ENCODE measurements at regions not wholly inside any gene's neighbourhood (a gene's known extent, or its start where the extent isn't known, plus 50 kb on each side); places are given as distances from the start of the nearest gene placed in this dataset.

GRCh38 chr16:8096211-8096610, 494.1 kb downstream of the TMEM114 start:
- TF ChIP-seq FOSB (CRISPR knock-in tag; IDR thresholded peaks at IDR 0.05) (no peak), NR3C1 (IDR thresholded peaks at IDR 0.05) (no peak), HOXB13 (CRISPR knock-in tag; IDR thresholded peaks at IDR 0.05; ENCODE audit: low read depth) (no peak), HEYL (CRISPR knock-in tag; IDR thresholded peaks at IDR 0.05) (no peak), MYC (IDR thresholded peaks at IDR 0.05; ENCODE audit: borderline replicate concordance, low read length) (no peak), SMC3 (IDR thresholded peaks at IDR 0.05) (no peak), MAX (IDR thresholded peaks at IDR 0.05) (no peak)
- no peaks in the 10 kb centered on the region for H3K9me3 ChIP-seq
- ATAC-seq (no peak), FAIRE-seq (no peak), DNase-seq (ENCODE audit: low read depth in 1 of 2, low spot score in 1 of 2) (no peak)
- POLR2A ChIA-PET, result no interaction called here
- CTCF ChIA-PET, result no interaction called here
- no peak overlapping the region for H3K27ac ChIP-seq
- no peaks in the 10 kb centered on the region for H3K4me1 ChIP-seq
- 22% methylated on average over 5 of the region's 5 CpGs for WGBS (ENCODE audit: missing lambda C conversion rate)
- H3K4me3 ChIP-seq, result no peak overlapping the region
- no peak overlapping the region for H3K4me2 ChIP-seq

- H3K4me3 ChIP-seq, result no peak overlapping the region
- no peaks in the 10 kb centered on the region for H3K9me3 ChIP-seq
- ChIA-PET CTCF (interaction anchor here (0.6 kb wide), 1 partner anchor 82 kb away, joined by 3 read pairs; no protein-coding TSS in a partner anchor), POLR2A (no interaction called here)
- WGBS (ENCODE audit: missing lambda C conversion rate), result 4% methylated on average over 5 of the region's 5 CpGs
- H3K4me1 ChIP-seq, result no peaks in the 10 kb centered on the region
- ATAC-seq, result no peak
- no peak for FAIRE-seq
- no peak for DNase-seq (ENCODE audit: low read depth in 1 of 2, low spot score in 1 of 2)
- no peak overlapping the region for H3K27ac ChIP-seq
- H3K4me2 ChIP-seq, result no peak overlapping the region
- TF ChIP-seq ZNF302 (CRISPR knock-in tag; IDR thresholded peaks at IDR 0.05) (no peak), CHD4 (IDR thresholded peaks at IDR 0.05; ENCODE audit: borderline replicate concordance) (no peak), BCL3 (IDR thresholded peaks at IDR 0.05) (no peak), CTCF (IDR thresholded peaks at IDR 0.05) (no peak), EP300 (IDR thresholded peaks at IDR 0.05) (no peak), ATOH8 (CRISPR knock-in tag; IDR thresholded peaks at IDR 0.05; ENCODE audit: low read depth) (no peak), HOXB5 (CRISPR knock-in tag; IDR thresholded peaks at IDR 0.05) (no peak), ZFP36 (IDR thresholded peaks at IDR 0.05; ENCODE audit: borderline replicate concordance, partially characterized antibody) (no peak), KDM1A (IDR thresholded peaks at IDR 0.05; ENCODE audit: low read depth) (no peak), PHF8 (IDR thresholded peaks at IDR 0.05; ENCODE audit: borderline replicate concordance, low read depth) (no peak), HDAC2 (IDR thresholded peaks at IDR 0.05) (no peak), JUN (IDR thresholded peaks at IDR 0.05) (no peak), FOSB (CRISPR knock-in tag; IDR thresholded peaks at IDR 0.05) (no peak), EHMT2 (IDR thresholded peaks at IDR 0.05; ENCODE audit: low read depth) (no peak), POLR2AphosphoS2 (conservative IDR thresholded peaks at IDR 0.05; ENCODE audit: low read length) (no peak)
Measured at GRCh38 chr16:8094696-8095095, 495.6 kb downstream of the TMEM114 start.

GRCh38 chr16:8088820-8089338, 501.4 kb downstream of the TMEM114 start:
- FAIRE-seq (no peak), DNase-seq (ENCODE audit: low read depth in 1 of 2, low spot score in 1 of 2) (no peak), ATAC-seq (no peak)
- H3K4me1 ChIP-seq, result no peaks in the 10 kb centered on the region
- CTCF ChIA-PET, result no interaction called here
- H3K4me2 ChIP-seq, result no peak overlapping the region
- H3K4me3 ChIP-seq, result no peak overlapping the region
- POLR2A ChIA-PET, result no interaction called here
- no peaks in the 10 kb centered on the region for H3K9me3 ChIP-seq
- no peak overlapping the region for H3K27ac ChIP-seq
- WGBS (ENCODE audit: missing lambda C conversion rate), result 2% methylated on average over 2 of the region's 2 CpGs
- no peak for TF ChIP-seq KDM5A (IDR thresholded peaks at IDR 0.05)
- no peak for TF ChIP-seq KDM1A (IDR thresholded peaks at IDR 0.05; ENCODE audit: low read depth)
- no peak for TF ChIP-seq TP53 (CRISPR knock-in tag; IDR thresholded peaks at IDR 0.05)
- no peak for TF ChIP-seq HES2 (IDR thresholded peaks at IDR 0.05)
- no peak for TF ChIP-seq EHF (CRISPR knock-in tag; IDR thresholded peaks at IDR 0.05)
- TF ChIP-seq NFE2L2 (conservative IDR thresholded peaks at IDR 0.05; ENCODE audit: low read length), result no peak
- no peak for TF ChIP-seq ELK1 (IDR thresholded peaks at IDR 0.05; ENCODE audit: low read depth, low read length)
- no peak for TF ChIP-seq ZSCAN20 (CRISPR knock-in tag; IDR thresholded peaks at IDR 0.05)
- TF ChIP-seq CTCF (IDR thresholded peaks at IDR 0.05), result no peak

All from A549 (cell line).